HG03457 (cell line): ENCODE measurements at regions not wholly inside any gene's neighbourhood (a gene's known extent, or its start where the extent isn't known, plus 50 kb on each side); places are given as distances from the start of the nearest gene placed in this dataset.
"Not testable (repeated sequence)": the region's sequence is repeated elsewhere in the genome, so short reads cannot be mapped to it uniquely, and the experiment has no call there.

ENCODE experiments used
- ATAC-seq: cut with Tn5 transposase; IDR thresholded peaks from one replicate; pipeline ENCODE4 v1.9.1; 2021; ENCODE audit warnings: moderate number of reproducible peaks; ENCODE audit not compliant: unreplicated experiment

DNA sequence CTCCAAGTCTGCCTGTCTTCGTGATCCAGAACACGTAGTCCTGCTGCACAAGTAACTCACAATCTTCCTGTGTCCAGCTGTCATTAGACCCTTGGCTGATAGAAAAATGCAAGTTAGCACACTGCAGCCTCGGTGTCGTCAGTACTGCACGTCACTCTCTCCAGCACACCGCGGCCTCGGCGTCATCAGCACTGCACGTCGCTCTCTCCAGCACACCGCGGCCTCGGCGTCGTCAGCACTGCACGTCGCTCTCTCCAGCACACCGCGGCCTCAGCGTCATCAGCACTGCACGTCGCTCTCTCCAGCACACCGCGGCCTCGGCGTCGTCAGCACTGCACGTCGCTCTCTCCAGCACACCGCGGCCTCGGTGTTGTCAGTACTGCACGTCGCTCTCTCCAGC is 160.0 kb downstream of the FOXL1 start:
- ATAC-seq = not testable (repeated sequence)

DNA sequence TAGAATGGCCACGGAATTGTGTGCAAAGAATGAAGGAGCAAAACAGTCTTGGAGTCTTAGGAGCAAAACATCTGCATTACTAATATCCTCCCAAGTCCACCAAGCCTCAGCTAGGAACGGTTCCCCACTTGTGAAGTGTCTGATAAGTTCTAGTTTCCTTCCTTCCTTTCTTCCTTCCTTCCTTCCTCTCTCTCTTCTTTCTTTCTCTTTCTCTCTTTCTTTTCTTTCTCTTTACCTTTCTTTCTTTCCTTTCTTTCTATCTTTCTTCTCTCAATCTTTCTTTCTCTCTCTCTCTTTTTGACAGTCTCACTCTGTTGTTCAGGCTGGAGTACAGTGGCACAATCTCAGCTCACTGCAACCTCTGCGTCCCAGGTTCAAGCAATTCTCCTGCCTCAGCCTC is 160.8 kb downstream of the FOXL1 start:
- ATAC-seq = no peak

DNA sequence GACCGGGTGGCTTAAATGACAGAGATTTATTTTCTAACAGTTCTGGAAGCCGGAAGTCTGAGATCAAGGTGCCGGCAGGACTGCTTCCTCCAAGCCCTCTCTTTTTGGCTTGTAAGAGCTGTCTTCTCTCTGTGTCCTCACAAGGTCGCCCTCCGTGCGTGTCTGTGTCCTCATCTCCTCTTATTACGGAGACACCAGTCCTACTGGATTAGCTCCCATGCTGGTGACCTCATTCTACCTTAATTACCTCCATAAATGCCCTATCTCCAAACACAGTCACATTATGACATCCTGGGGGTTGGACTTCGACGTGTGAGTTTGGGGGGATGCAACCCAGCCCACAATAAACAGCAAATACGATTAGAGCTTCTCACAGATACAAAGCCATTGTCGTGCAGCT is 161.5 kb downstream of the FOXL1 start:
- ATAC-seq = no peak

DNA sequence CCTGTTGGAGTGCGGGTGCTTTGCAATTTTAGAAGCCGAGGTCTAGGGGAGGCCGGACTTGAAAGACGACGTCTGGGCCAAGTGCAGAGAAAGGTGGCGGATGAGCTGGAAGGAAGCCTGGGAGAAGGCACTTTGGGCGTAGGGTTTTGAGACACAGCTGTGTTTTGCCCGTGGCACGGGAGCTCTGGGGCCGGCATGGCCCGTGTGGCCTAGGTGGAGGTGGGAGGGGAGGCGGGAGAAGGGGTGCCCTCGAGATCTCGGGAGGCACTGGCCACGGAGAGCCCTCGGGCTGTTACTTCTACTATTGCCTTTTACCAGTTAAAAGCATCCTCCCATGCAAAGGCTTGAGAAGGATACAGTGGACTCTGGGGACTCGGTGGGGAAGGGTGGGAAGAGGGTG is 161.9 kb downstream of the FOXL1 start:
- no peak for ATAC-seq

DNA sequence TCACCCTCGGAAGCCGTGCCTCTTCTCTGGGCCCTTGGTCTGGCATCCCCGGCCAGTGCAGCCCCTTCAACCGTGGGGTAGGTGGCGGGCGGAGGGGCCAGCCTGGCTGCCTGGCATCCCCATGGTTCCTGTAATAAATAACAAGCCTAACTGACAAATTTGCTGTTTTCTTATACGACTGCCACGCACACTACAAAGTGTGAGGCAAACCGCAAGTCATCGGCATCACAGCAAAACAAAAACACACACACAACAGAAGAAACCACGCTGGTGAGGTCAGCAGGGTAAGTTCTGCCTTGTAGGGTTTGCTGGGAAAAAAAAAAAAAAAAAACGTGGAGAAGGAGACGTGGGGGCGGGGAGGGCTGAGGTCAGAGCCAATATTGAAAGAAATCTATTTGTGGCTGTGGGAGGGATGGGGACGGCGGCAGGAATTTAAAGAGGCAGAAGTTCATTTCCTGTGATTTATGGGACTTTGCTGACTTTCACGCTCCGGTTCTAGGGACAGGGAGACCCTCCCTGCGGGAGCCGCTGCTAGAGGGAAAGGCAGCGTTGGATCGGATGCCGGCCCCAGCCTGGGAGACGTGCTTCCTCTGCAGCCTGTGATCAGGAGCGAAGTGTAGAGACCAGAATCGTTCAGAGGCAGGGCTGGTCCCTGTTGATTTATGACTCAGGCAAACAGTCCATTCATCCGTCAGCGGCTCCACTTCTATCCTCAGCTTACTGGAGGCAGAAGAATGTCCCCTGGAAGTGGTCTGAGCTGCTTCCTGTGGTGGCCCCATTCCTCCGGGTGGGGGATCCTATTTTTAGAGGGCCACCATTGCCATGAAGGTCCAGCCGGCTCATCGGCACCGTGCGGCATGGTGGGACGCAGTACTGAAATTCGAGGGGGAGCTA is 162.8 kb downstream of the FOXL1 start:
- ATAC-seq = no peak

DNA sequence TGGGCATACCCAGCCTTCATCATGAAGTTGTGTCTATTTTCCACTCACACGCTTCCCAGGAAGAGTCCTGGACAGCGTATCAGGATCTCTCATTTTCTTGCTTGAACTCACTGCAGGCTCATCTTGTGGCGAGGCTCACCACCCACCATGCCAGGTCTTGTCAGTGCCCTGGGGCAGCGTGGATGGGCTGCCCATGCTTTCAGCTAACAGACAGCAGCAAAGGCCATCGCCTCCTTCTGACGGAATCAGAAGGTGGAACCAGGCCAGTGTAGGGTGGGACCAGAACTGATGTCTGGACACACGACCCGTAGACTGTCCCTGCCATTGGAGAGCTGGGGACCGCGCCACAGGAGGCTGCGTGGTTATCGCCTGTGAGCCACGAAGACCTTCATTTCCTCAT is 169.4 kb downstream of the FOXL1 start:
- no peak for ATAC-seq

DNA sequence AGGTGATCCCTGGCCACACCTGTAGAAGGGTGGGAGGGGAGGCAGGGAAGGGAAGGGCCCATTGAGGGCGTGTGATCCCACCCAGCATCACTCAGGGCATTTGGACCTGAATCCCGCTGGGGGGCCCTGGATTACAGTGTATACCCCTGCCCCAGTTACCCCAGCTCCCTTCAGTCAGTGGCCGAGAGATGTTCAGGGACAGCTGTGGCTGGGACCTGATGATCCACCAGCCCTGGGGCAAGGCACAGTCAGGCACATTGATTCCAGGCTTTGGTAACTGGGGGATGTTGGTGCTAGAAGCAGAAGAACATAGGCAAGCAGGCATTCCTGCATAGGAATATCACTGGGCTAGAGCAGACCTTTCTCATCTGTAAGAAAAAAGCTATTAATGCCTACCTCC is 170.3 kb downstream of the FOXL1 start:
- ATAC-seq = no peak

DNA sequence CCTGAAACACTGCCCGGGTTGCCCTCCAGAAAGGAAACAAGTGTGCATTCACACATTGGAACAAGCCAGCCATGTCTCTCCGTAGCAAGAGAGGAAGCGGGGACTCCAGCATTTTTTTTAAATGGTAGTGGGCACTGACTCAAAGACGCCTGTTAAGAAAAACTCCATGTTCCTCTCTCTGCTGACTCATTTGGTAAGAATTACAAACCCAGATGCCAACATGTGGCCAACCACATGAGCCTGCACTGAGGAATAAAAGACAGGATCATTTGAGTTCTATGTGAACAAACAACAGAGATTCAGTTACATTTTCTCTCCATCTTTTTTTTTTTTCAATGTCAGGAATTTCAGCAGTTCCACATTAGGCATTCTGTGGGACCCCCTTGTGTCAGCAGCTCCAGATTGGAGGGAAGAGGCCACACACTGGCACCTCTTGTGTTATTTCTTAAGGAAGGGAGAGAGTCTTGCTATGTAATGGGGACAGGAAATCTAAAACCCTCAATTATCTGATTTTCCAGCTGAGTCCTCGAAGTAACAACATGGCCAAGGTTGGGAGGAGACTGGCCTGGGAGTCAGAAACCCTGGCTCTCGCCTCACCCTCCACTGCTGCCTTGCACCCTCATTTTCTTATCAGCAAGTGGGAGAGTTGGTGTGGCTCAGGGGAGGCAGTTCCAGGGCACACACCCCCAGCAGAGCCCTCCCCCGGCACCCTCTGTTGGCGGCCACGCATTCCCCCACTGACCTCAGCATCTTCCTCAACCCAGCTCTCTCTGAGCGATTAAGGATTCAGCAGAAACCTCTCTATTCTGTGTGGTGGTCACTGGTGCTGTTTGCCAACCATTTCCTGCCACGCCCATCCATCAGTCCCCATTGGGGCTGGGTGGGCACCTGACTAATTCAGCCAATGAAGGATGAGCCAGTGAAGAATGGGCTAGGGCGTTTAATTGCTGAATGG is 173.0 kb downstream of the FOXL1 start:
- ATAC-seq = no peak

DNA sequence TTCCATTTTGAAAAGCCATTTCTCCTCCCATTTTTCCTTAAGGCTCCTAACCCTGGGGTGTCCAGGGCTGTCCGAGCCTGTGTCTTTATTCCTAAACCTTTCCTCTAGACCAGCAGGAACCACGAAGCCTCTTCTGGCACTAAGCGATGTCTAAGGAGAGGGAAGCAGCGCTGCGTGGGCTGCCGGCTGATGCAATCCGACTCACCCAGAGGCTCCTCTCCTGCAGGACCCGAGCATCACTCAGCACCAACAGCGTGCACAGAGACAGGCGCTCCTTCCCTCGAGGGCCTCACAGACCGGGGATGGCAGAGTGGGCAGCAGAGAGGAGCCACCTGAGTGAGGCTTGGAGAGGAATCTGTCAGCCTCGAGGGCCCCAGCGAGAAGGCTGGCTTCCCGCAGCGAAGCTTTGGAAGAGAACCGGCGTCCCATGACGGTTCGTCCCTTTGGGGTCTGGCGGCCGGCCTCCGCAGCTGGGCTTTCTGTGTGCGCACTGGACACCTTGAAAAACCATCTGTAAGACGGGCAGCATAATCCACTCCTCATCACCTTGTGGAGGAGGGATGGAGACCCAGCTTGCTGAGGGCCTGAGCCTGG is 174.3 kb downstream of the FOXL1 start:
- ATAC-seq = no peak

DNA sequence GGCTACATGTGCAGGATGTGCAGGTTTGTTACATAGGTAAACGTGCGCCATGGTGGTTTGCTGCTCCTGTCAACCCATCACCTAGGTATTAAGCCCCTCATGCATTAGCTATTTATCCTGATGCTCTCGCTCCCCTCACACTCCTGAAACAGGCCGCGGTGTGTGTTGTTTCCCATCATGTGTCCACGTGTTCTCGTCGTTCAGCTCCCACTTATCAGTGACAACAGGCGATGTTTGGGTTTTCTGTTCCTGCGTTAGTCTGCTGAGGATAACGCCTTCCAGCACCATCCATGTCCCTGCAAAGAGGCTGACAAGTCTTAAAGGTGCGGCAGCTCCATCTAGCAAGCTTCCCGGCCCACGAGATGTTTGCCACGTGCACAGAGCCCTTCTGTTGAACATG is 175.1 kb downstream of the FOXL1 start:
- no peak for ATAC-seq

DNA sequence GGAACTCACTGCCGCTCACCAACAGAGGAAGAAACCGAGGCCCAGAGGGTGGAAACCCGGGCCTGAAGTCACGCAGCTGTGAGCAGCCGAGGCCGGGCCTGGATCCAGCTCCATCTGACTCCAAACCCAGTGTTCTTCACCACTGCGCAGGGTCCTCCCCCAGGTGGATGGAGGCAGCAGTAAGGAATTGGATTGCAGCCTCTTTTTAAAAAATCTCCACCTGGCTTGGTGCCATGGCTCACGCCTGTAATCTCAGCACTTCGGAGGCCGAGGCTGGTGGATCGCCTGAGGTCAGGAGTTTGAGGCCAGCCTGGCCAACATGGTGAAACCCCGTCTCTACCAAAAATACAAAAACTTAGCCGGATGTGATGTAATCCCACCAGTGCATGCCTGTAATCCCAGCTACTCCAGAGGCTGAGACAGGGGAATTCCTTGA is 177.2 kb downstream of the FOXL1 start:
- no peak for ATAC-seq

DNA sequence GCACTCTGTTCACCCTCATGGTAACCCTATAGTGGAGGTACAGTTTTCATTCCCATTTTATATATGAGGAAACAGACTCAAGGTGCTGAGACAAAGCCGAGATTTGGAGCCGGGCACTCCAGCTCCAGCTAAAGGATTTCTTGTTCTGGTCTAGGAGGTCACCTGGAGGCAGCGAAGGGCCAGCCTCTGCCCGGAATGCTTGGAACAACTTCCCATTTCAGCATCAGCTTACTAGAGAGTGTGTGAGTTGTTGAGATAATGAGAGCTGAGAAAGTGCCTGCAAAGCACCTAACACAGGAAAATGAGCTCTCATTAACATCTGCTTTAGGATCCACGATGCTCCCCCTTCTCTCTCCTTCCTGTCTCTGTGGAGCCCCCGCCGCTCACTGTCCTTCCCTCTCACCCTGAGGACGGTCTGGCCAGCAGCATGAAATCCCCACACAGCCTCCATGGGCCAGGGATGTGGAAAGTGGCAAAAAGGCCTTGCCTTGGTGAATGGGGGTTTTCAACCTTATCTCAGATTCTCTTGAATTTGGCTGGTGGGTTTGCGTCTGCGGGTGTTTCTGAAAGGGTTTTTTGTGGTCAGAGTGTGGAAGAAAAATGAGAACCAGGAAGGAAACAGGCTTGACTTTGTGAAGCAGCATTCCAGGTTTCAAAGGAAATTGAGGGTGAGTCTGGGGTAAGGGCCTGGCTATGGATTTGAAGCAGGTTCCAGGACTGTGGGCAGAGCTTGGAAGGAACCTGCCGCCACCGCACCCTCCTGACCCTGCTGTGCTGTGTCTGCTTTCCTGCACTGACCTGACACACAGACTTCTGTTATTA is 178.7 kb downstream of the FOXL1 start:
- no peak for ATAC-seq

DNA sequence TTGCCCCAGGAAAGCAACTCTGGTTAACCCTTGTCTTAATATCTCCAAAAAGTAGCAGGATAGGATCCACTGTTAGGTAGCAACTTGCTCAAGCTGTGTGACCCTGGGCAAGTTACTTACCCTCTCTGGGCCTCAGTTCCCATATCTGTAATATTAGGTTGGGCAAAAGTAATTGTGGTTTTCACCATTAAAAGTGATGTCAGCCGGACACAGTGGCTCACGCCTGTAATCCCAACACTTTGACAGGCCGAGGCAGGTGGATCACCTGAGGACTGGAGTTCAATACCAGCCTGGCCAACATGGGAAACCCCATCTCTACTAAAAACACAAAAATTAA is 179.3 kb downstream of the FOXL1 start:
- no peak for ATAC-seq

DNA sequence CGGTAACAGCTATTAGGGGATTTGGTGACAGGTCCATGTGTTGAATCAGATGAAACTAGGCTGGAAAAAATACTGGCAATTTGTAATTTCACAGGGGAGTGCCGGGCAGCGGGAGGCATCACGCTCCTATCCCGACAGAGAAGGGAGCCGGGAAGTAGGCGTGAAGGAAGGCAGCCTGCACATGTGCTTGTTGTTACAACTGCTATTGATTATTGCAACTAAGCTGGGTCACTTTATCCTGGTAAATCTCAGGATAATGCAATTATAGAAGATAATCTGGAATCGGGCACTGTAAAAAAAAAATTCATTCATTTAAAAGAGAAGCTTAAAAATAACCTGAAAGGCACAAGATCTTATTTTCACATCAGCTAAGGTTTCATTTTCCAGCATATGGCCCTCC is 180.6 kb downstream of the FOXL1 start:
- no peak for ATAC-seq

DNA sequence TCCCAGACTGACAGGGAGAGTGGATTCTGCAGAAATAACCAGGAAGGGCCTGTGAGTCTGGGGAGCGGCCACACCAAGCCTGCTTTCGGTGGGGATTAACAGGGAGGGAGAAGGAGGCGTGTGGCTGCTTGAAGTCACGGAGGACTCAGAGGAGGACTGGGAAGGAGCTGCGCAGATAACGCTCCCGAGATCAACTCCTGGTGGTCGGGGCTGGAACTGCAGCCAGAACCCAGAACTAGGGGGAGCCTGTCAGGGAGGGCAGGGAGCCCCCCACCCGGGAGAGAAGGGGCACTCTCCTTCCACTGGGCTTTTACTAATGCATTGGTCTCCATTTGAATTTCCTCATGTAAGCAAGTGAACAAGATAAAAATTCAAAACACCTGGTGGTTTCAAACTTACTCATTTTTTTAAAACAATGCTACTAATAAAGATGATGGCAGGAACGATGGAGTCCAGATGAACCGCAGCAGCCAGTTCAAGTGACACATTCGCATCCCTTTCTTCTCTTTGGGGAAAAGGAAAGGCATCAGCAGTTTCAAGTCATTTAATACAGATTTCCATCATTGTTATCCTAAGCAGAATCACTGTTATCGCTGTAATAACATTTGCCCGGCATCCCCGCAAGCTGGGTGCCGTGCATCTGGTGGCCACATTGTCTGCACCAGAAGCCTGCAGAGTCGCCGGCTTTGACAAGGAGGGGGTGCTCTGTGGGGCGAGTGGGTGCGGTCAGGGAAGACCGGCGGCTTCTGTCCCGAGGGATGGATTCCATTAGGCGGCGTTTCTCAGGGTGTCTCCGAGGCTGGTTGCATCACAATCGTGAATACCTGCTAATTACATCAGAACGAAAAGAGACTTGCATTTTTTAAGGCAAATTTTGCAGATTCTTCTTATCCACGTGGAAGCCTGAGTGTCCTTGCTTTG is 183.0 kb downstream of the FOXL1 start:
- ATAC-seq = no peak

DNA sequence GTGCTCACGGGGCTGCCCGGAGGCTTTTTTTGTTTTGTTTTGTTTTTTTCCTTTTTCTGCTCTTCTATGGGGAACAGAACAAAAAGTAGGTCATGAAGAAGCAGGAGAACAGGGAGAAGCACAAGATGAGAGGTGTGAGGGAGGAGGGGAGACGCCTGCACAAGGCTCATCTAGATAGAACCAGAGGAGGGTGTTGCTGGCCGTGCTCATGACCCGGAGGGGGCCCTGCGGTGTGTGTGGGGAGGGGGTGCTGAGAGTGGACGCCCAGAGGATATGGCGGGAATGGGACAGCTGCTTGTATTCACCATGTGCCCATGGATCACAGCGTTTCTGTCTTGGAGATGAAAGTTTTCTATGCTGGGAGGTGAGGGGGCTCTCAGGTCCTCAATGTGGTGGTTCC is 183.7 kb downstream of the FOXL1 start:
- ATAC-seq = no peak

DNA sequence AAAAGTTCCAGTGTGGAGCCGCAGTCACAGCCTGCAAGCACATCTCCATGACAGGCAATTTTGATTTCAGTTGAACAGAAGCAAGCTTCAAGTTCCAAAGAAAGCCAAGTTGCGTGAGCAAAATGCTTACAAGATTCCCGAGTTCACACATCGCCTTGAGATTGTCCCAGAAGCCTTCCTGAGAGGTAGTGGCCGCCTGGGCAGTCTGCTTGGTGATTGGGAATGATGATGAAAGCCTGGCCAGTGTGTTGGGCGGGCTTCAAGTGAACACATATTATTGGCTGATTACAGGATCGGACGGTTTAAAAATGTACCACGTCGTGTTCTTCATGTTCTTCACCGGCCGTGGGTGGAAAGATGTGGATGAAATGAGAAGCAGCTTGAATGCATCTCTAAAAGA is 185.5 kb downstream of the FOXL1 start:
- no peak for ATAC-seq

DNA sequence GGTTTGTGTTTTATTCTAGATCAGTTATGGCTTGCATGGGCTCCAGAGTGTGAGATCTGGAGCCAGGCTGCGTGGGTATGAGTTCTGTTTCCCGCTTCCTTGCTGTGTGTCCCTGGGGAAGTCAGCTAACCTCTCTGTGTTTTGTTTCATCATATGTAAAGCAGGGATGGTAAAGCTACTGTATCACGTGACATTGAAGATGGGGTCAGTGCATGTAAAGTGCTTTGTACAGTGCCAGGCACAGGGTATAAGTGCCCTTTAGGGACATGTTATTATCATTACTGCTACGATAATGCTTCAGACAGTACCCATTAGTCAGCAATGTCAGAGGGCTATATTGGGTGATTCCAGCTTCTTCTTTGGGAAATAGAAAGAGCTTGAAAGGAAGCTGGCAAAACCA is 186.2 kb downstream of the FOXL1 start:
- no peak for ATAC-seq

DNA sequence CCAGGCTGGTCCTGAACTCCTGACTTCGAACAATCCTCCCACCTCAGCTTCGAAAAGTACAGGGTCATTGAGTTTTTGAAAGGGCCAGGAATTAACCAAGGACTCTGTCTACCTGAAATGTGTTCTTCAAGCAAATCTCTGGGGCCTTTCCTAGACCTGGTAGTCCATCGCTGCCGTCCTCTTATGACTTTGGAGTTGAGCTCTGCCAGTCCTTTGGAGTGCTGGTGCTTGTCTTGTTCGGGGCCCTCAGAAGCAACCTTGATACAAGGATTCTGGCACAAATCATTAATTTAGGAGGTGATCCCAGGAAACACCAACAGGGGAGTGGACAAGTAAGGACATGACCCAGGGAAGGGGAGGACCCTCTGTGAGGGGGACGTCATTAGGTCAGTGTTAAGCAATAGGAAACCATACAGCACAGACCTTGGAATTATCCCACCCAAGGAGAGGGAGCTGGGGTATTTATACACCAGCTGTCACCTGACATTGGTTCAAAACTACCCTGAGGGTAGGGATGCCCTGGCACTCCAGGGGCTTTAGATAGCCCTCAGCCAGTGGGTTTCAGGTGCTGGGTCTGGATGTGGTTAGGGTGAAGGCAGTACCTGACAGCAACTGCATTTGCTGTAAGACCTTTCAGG is 187.2 kb downstream of the FOXL1 start:
- ATAC-seq = no peak
